Activated T-cell treated with anti-CD3 and anti-CD28 coated beads, Interleukin-2, amount 50 U/mL, for 72 hours (primary cell): ENCODE measurements at regions not wholly inside any gene's neighbourhood (a gene's known extent, or its start where the extent isn't known, plus 50 kb on each side); places are given as distances from the start of the nearest gene placed in this dataset.

ENCODE experiments used
- ATAC-seq, 2 donors: fragments of 150-1000 bp; cut with Tn5 transposase; replicated peaks in 1 of 2; 2 replicates each; pipeline ENCODE4 v1.10.0; 2021; ENCODE audit warnings: moderate library complexity in 2 of 2, mild to moderate bottlenecking in 1 of 2
- DNase-seq, 2 donors: peaks; one replicate each; pipeline ENCODE4 v3.0.0; 2021 to 2022; ENCODE audit warnings: mixed read lengths in 1 of 2
- H3K27ac Mint-ChIP-seq: one replicate; pipeline ENCODE4 v1.8.0; 2022; ENCODE audit warnings: mild to moderate bottlenecking, moderate library complexity, mixed read lengths
- H3K27me3 Mint-ChIP-seq: one replicate; pipeline ENCODE4 v1.8.0; 2022; ENCODE audit warnings: low read depth, mixed read lengths
- H3K36me3 Mint-ChIP-seq, 2 donors: one replicate each; pipeline ENCODE4 v1.8.0; 2022; ENCODE audit warnings: mixed read lengths in 2 of 2, mild to moderate bottlenecking in 1 of 2; ENCODE audit not compliant: insufficient read depth in 2 of 2
- H3K4me1 Mint-ChIP-seq: one replicate; pipeline ENCODE4 v1.8.0; 2022; ENCODE audit warnings: low read depth, mixed read lengths
- H3K4me3 Mint-ChIP-seq, 2 donors: one replicate each; pipeline ENCODE4 v1.8.0; 2022; ENCODE audit warnings: mild to moderate bottlenecking in 2 of 2, mixed read lengths in 2 of 2, moderate library complexity in 2 of 2
- H3K9me3 Mint-ChIP-seq, 2 donors: one replicate each; pipeline ENCODE4 v1.8.0; 2022; ENCODE audit warnings: mixed read lengths in 2 of 2

GRCh38 chr9:129403779-129404620 lies 216.9 kb downstream of the C9orf50 start:
- no peaks in the 10 kb centered on the region for H3K4me1 Mint-ChIP-seq
- H3K9me3 Mint-ChIP-seq = no peaks in the 10 kb centered on the region
- ATAC-seq (no peak), DNase-seq (no peak)
- no peak overlapping the region for H3K4me3 Mint-ChIP-seq
- H3K36me3 Mint-ChIP-seq = no peaks in the 10 kb centered on the region
- no peaks in the 10 kb centered on the region for H3K27me3 Mint-ChIP-seq
- H3K27ac Mint-ChIP-seq = no peak overlapping the region

- Mint-ChIP-seq H3K4me1 (no peaks in the 10 kb centered on the region), H3K27ac (no peak overlapping the region), H3K9me3 (no peaks in the 10 kb centered on the region), H3K36me3 (no peaks in the 10 kb centered on the region), H3K27me3 (no peaks in the 10 kb centered on the region), H3K4me3 (no peak overlapping the region)
- no peak for ATAC-seq
- DNase-seq = no peak
These were observed 217.7 kb downstream of the C9orf50 start for GRCh38 chr9:129402931-129403778.

GRCh38 chr9:129402371-129402739 lies 218.5 kb downstream of the C9orf50 start:
- DNase-seq (no peak), ATAC-seq (no peak)
- H3K4me3 Mint-ChIP-seq = no peak overlapping the region
- no peak overlapping the region for H3K27ac Mint-ChIP-seq
- H3K9me3 Mint-ChIP-seq = no peaks in the 10 kb centered on the region
- H3K4me1 Mint-ChIP-seq = no peaks in the 10 kb centered on the region
- H3K27me3 Mint-ChIP-seq = no peaks in the 10 kb centered on the region
- no peaks in the 10 kb centered on the region for H3K36me3 Mint-ChIP-seq

GRCh38 chr9:129401623-129402370 lies 219.1 kb downstream of the C9orf50 start:
- Mint-ChIP-seq H3K4me3 (no peak overlapping the region), H3K27me3 (no peaks in the 10 kb centered on the region)
- ATAC-seq = no peak

GRCh38 chr9:129400971-129401622 lies 219.8 kb downstream of the C9orf50 start:
- Mint-ChIP-seq H3K4me3 (no peak overlapping the region), H3K4me1 (no peaks in the 10 kb centered on the region), H3K9me3 (no peaks in the 10 kb centered on the region), H3K27me3 (no peaks in the 10 kb centered on the region), H3K27ac (no peak overlapping the region), H3K36me3 (no peaks in the 10 kb centered on the region)
- ATAC-seq = no peak
- DNase-seq = no peak

More at GRCh38 chr9:129401623-129402370, 219.1 kb downstream of the C9orf50 start:
- Mint-ChIP-seq H3K9me3 (no peaks in the 10 kb centered on the region), H3K36me3 (no peaks in the 10 kb centered on the region), H3K4me1 (no peaks in the 10 kb centered on the region), H3K27ac (no peak overlapping the region)
- DNase-seq = no peak

- no peaks in the 10 kb centered on the region for H3K9me3 Mint-ChIP-seq
- ATAC-seq = no peak
- no peaks in the 10 kb centered on the region for H3K4me1 Mint-ChIP-seq
- no peak overlapping the region for H3K4me3 Mint-ChIP-seq
- H3K27ac Mint-ChIP-seq = no peak overlapping the region
- no peaks in the 10 kb centered on the region for H3K36me3 Mint-ChIP-seq
- no peaks in the 10 kb centered on the region for H3K27me3 Mint-ChIP-seq
- DNase-seq = no peak
These were observed 220.6 kb downstream of the C9orf50 start for GRCh38 chr9:129400001-129400970.

- Mint-ChIP-seq H3K27ac (no peak overlapping the region), H3K27me3 (no peaks in the 10 kb centered on the region), H3K4me3 (no peak overlapping the region), H3K36me3 (no peaks in the 10 kb centered on the region), H3K4me1 (no peaks in the 10 kb centered on the region), H3K9me3 (no peaks in the 10 kb centered on the region)
- ATAC-seq (no peak), DNase-seq (no peak)
These were observed 221.3 kb downstream of the C9orf50 start for GRCh38 chr9:129399634-129399990.

GRCh38 chr9:129398961-129399633 lies 221.0 kb upstream of the IER5L start:
- H3K27me3 Mint-ChIP-seq = no peaks in the 10 kb centered on the region
- no peak for ATAC-seq
- H3K36me3 Mint-ChIP-seq = no peaks in the 10 kb centered on the region
- no peak for DNase-seq
- H3K9me3 Mint-ChIP-seq = no peaks in the 10 kb centered on the region
- no peaks in the 10 kb centered on the region for H3K4me1 Mint-ChIP-seq
- H3K27ac Mint-ChIP-seq = no peak overlapping the region
- no peak overlapping the region for H3K4me3 Mint-ChIP-seq

- H3K4me1 Mint-ChIP-seq = no peaks in the 10 kb centered on the region
- H3K9me3 Mint-ChIP-seq = no peaks in the 10 kb centered on the region
- H3K4me3 Mint-ChIP-seq = no peak overlapping the region
- no peak overlapping the region for H3K27ac Mint-ChIP-seq
- no peaks in the 10 kb centered on the region for H3K27me3 Mint-ChIP-seq
- DNase-seq = no peak
- H3K36me3 Mint-ChIP-seq = no peaks in the 10 kb centered on the region
- ATAC-seq = no peak
These were observed 220.3 kb upstream of the IER5L start for GRCh38 chr9:129398101-129398960.

- no peak for DNase-seq
- Mint-ChIP-seq H3K9me3 (no peaks in the 10 kb centered on the region), H3K36me3 (no peaks in the 10 kb centered on the region), H3K4me3 (no peak overlapping the region), H3K27me3 (no peaks in the 10 kb centered on the region), H3K27ac (no peak overlapping the region), H3K4me1 (no peaks in the 10 kb centered on the region)
- no peak for ATAC-seq
These were observed 219.3 kb upstream of the IER5L start for GRCh38 chr9:129397335-129397734.

GRCh38 chr9:129396365-129396708 lies 218.3 kb upstream of the IER5L start:
- Mint-ChIP-seq H3K36me3 (no peaks in the 10 kb centered on the region), H3K9me3 (no peaks in the 10 kb centered on the region), H3K4me1 (no peaks in the 10 kb centered on the region), H3K4me3 (no peak overlapping the region), H3K27me3 (no peaks in the 10 kb centered on the region), H3K27ac (no peak overlapping the region)
- no peak for ATAC-seq
- no peak for DNase-seq
